H1 (cell line): ENCODE measurements at regions not wholly inside any gene's neighbourhood (a gene's known extent, or its start where the extent isn't known, plus 50 kb on each side); places are given as distances from the start of the nearest gene placed in this dataset.

Source experiments
- CHD2 ChIP-seq: IDR thresholded peaks from 2 replicates; pipeline ENCODE4 v1.6.1; 2012; ENCODE audit warnings: low read length, improper control_type of control experiment
- EP300 ChIP-seq, 2 experiments: IDR thresholded peaks; 1 replicate in 1 of 2; 2 replicates in 1 of 2; pipeline ENCODE4 v1.6.1; 2011 to 2012; ENCODE audit warnings: low read depth in 2 of 2, low read length in 2 of 2, mild to moderate bottlenecking in 2 of 2, borderline replicate concordance in 1 of 2, inconsistent platforms in 1 of 2, moderate library complexity in 1 of 2
- EZH2 ChIP-seq: fragments of 200-600 bp; sonication (generic); IDR thresholded peaks from 2 replicates; pipeline ENCODE4 v1.7.1; 2012; ENCODE audit warnings: low read depth, mild to moderate bottlenecking, moderate library complexity, low read length, inconsistent platforms; ENCODE audit not compliant: severe bottlenecking
- GABPA ChIP-seq: IDR thresholded peaks from 2 replicates; pipeline ENCODE4 v1.6.1; 2011; ENCODE audit warnings: mild to moderate bottlenecking, low read length, moderate library complexity, borderline replicate concordance; ENCODE audit not compliant: insufficient read depth
- KDM1A ChIP-seq: fragments of 200-600, 300-600 bp; sonication (generic); IDR thresholded peaks from 2 replicates; pipeline ENCODE4 v1.7.1; 2016; ENCODE audit warnings: mild to moderate bottlenecking, low read length, borderline replicate concordance
- NRF1 ChIP-seq: IDR thresholded peaks from 2 replicates; pipeline ENCODE4 v1.6.1; 2011; ENCODE audit warnings: mild to moderate bottlenecking, low read depth, low read length, improper control_type of control experiment
- POLR2A ChIP-seq, 2 experiments: IDR thresholded peaks; 1 replicate in 1 of 2; 2 replicates in 1 of 2; pipeline ENCODE4 v1.6.1; 2011; ENCODE audit warnings: low read depth in 2 of 2, low read length in 2 of 2, mild to moderate bottlenecking in 2 of 2; ENCODE audit errors: control extremely low read depth in 1 of 2
- RAD21 ChIP-seq, 2 experiments: IDR thresholded peaks in 1 of 2; conservative IDR thresholded peaks in 1 of 2; 2 replicates each; pipeline ENCODE4 v1.6.1; 2011; ENCODE audit warnings: low read depth in 2 of 2, low read length in 2 of 2, improper control_type of control experiment in 1 of 2, inconsistent platforms in 1 of 2, mild to moderate bottlenecking in 1 of 2, moderate library complexity in 1 of 2
- RFX5 ChIP-seq: IDR thresholded peaks from 2 replicates; pipeline ENCODE4 v1.6.1; 2011; ENCODE audit warnings: low read depth, low read length, improper control_type of control experiment, borderline replicate concordance
- TEAD4 ChIP-seq: IDR thresholded peaks from 2 replicates; pipeline ENCODE4 v1.6.1; 2012; ENCODE audit warnings: low read depth, low read length, inconsistent platforms, mixed read lengths
- TF ChIP-seq, protein P1 (sequence below), 3 experiments: IDR thresholded peaks; 1 replicate in 2 of 3; 2 replicates in 1 of 3; pipeline versions ENCODE4 v1.5.1 to v1.6.1; 2011; ENCODE audit warnings: low read length in 3 of 3, mild to moderate bottlenecking in 3 of 3, inconsistent platforms in 2 of 3, low read depth in 1 of 3, moderate library complexity in 1 of 3; ENCODE audit not compliant: insufficient read depth in 1 of 3; ENCODE audit errors: control extremely low read depth in 1 of 3
- TF ChIP-seq, protein P2 (sequence below): IDR thresholded peaks from 2 replicates; pipeline ENCODE4 v1.6.1; 2012; ENCODE audit warnings: inconsistent platforms
- TF ChIP-seq, protein P3 (sequence below): IDR thresholded peaks from 2 replicates; pipeline ENCODE4 v1.6.1; 2012; ENCODE audit warnings: low read length, inconsistent platforms

DNA sequence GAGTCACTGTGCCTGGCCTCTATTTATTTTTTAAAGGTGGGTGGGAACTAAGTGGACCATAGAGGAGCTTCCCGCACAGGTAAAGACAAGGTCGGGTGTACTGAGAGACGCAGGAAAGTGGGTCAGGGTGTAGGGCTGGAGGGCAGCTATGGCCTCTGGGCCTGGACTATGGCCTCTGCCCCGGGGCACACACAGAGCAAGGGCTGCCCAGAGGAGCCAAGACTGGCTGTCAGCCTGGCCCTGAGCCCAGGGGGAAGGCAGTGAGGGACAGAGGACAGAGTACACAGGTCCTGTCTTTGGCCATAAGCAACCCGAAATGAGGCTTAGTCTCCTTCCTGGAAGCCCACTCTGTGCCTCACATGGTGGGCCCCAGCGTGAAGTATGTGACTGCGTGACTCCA, 102.1 kb upstream of the PRB2 start:
- TF ChIP-seq, protein P1, sequence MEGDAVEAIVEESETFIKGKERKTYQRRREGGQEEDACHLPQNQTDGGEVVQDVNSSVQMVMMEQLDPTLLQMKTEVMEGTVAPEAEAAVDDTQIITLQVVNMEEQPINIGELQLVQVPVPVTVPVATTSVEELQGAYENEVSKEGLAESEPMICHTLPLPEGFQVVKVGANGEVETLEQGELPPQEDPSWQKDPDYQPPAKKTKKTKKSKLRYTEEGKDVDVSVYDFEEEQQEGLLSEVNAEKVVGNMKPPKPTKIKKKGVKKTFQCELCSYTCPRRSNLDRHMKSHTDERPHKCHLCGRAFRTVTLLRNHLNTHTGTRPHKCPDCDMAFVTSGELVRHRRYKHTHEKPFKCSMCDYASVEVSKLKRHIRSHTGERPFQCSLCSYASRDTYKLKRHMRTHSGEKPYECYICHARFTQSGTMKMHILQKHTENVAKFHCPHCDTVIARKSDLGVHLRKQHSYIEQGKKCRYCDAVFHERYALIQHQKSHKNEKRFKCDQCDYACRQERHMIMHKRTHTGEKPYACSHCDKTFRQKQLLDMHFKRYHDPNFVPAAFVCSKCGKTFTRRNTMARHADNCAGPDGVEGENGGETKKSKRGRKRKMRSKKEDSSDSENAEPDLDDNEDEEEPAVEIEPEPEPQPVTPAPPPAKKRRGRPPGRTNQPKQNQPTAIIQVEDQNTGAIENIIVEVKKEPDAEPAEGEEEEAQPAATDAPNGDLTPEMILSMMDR (IDR thresholded peaks at IDR 0.05; ENCODE audit: control extremely low read depth in 1 of 3, insufficient read depth in 1 of 3, low read depth in 1 of 3, low read length in 3 of 3): no peak
- TF ChIP-seq TEAD4 (no peak), CHD2 (no peak), EZH2 (no peak), NRF1 (no peak), KDM1A (no peak), RFX5 (no peak), RAD21 (IDR thresholded peaks at IDR 0.05 in 1 of 2, conservative IDR thresholded peaks at IDR 0.05 in 1 of 2; ENCODE audit: low read depth in 2 of 2, low read length in 2 of 2) (no peak), POLR2A (IDR thresholded peaks at IDR 0.05; ENCODE audit: control extremely low read depth in 1 of 2, low read depth in 2 of 2, low read length in 2 of 2) (no peak), GABPA (no peak), EP300 (IDR thresholded peaks at IDR 0.05; ENCODE audit: borderline replicate concordance in 1 of 2, low read depth in 2 of 2, low read length in 2 of 2) (no peak)
- TF ChIP-seq, protein P2, sequence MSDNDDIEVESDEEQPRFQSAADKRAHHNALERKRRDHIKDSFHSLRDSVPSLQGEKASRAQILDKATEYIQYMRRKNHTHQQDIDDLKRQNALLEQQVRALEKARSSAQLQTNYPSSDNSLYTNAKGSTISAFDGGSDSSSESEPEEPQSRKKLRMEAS: no peak
- TF ChIP-seq, protein P3, sequence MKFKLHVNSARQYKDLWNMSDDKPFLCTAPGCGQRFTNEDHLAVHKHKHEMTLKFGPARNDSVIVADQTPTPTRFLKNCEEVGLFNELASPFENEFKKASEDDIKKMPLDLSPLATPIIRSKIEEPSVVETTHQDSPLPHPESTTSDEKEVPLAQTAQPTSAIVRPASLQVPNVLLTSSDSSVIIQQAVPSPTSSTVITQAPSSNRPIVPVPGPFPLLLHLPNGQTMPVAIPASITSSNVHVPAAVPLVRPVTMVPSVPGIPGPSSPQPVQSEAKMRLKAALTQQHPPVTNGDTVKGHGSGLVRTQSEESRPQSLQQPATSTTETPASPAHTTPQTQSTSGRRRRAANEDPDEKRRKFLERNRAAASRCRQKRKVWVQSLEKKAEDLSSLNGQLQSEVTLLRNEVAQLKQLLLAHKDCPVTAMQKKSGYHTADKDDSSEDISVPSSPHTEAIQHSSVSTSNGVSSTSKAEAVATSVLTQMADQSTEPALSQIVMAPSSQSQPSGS: no peak
